ENCODE measurements at regions not wholly inside any gene's neighbourhood (a gene's known extent, or its start where the extent isn't known, plus 50 kb on each side); places are given as distances from the start of the nearest gene placed in this dataset.

GRCh38 chr18:29741461-29741860 is 1301.1 kb downstream of the DSC3 start:
- TF ChIP-seq CTCF (IDR thresholded peaks at IDR 0.05) = no peak
- TF ChIP-seq ZFX (IDR thresholded peaks at IDR 0.05; ENCODE audit: borderline replicate concordance) = no peak
